ENCODE measurements at regions not wholly inside any gene's neighbourhood (a gene's known extent, or its start where the extent isn't known, plus 50 kb on each side); places are given as distances from the start of the nearest gene placed in this dataset.
"Not testable (repeated sequence)": the region's sequence is repeated elsewhere in the genome, so short reads cannot be mapped to it uniquely, and the experiment has no call there.

- DNase-seq (ENCODE audit: low read depth, low spot score), result peak; percentile 37
Measured at GRCh38 chr4:97153042-97153441, 990.2 kb downstream of the STPG2 start.

GRCh38 chr4:97159625-97160024 is 983.7 kb downstream of the STPG2 start:
- no peak for DNase-seq (ENCODE audit: low read depth, low spot score)

- no peak for DNase-seq (ENCODE audit: low read depth, low spot score)
Measured at GRCh38 chr4:97185233-97185632, 958.0 kb downstream of the STPG2 start.

- DNase-seq (ENCODE audit: low read depth, low spot score), result no peak
Measured at GRCh38 chr4:97197106-97197505, 946.2 kb downstream of the STPG2 start.

GRCh38 chr4:97208749-97209148 is 934.5 kb downstream of the STPG2 start:
- no peak for DNase-seq (ENCODE audit: low read depth, low spot score)

GRCh38 chr4:97215409-97215941 is 927.8 kb downstream of the STPG2 start:
- no peak for DNase-seq (ENCODE audit: low read depth, low spot score)

- no peak for DNase-seq (ENCODE audit: low read depth, low spot score)
Measured at GRCh38 chr4:97216046-97216445, 927.2 kb downstream of the STPG2 start.

GRCh38 chr4:97235521-97235920 is 907.8 kb downstream of the STPG2 start:
- peak; percentile 11 for DNase-seq (ENCODE audit: low read depth, low spot score)

- DNase-seq (ENCODE audit: low read depth, low spot score), result no peak
Measured at GRCh38 chr4:97238956-97239666, 904.2 kb downstream of the STPG2 start.

GRCh38 chr4:97239667-97239997 is 903.6 kb downstream of the STPG2 start:
- DNase-seq (ENCODE audit: low read depth, low spot score), result no peak

GRCh38 chr4:97252615-97253154 is 890.6 kb downstream of the STPG2 start:
- DNase-seq (ENCODE audit: low read depth, low spot score), result peak; percentile 3

- DNase-seq (ENCODE audit: low read depth, low spot score), result no peak
Measured at GRCh38 chr4:97262769-97263168, 880.5 kb downstream of the STPG2 start.

- DNase-seq (ENCODE audit: low read depth, low spot score), result no peak
Measured at GRCh38 chr4:97270051-97270450, 873.2 kb downstream of the STPG2 start.

- no peak for DNase-seq (ENCODE audit: low read depth, low spot score)
Measured at GRCh38 chr4:97279391-97279790, 863.9 kb downstream of the STPG2 start.

GRCh38 chr4:97300561-97300960 is 842.7 kb downstream of the STPG2 start:
- DNase-seq (ENCODE audit: low read depth, low spot score), result no peak

- DNase-seq (ENCODE audit: low read depth, low spot score), result peak; percentile 2
Measured at GRCh38 chr4:97305351-97305750, 837.9 kb downstream of the STPG2 start.

- DNase-seq (ENCODE audit: low read depth, low spot score), result no peak
Measured at GRCh38 chr4:97309121-97309520, 834.2 kb downstream of the STPG2 start.

GRCh38 chr4:97317201-97317600 is 826.1 kb downstream of the STPG2 start:
- no peak for DNase-seq (ENCODE audit: low read depth, low spot score)

GRCh38 chr4:97317671-97318070 is 825.6 kb downstream of the STPG2 start:
- DNase-seq (ENCODE audit: low read depth, low spot score), result no peak

GRCh38 chr4:97325751-97326150 is 817.5 kb downstream of the STPG2 start:
- DNase-seq (ENCODE audit: low read depth, low spot score), result not testable (repeated sequence)

- DNase-seq (ENCODE audit: low read depth, low spot score), result no peak
Measured at GRCh38 chr4:97330917-97331316, 812.4 kb downstream of the STPG2 start.

GRCh38 chr4:97334348-97334747 is 808.9 kb downstream of the STPG2 start:
- no peak for DNase-seq (ENCODE audit: low read depth, low spot score)

GRCh38 chr4:97349468-97350186 is 793.6 kb downstream of the STPG2 start:
- no peak for DNase-seq (ENCODE audit: low read depth, low spot score)

Data from astrocyte of the hippocampus (primary cell).